Fibroblast of villous mesenchyme (primary cell): ENCODE measurements at regions not wholly inside any gene's neighbourhood (a gene's known extent, or its start where the extent isn't known, plus 50 kb on each side); places are given as distances from the start of the nearest gene placed in this dataset.

Experiments
- DNase-seq: peaks from one replicate; pipeline ENCODE4 v3.0.0-alpha.2; 2010; ENCODE audit warnings: low read depth
- H3K4me3 ChIP-seq: 2 replicates; pipeline ENCODE4 v1.5.1; 2011; ENCODE audit warnings: low read depth, mild to moderate bottlenecking, low read length
- TF ChIP-seq, protein P1 (sequence below): IDR thresholded peaks from 2 replicates; pipeline ENCODE4 v1.5.1; 2012; ENCODE audit warnings: low read depth, mild to moderate bottlenecking, low read length; ENCODE audit not compliant: insufficient read depth

DNA sequence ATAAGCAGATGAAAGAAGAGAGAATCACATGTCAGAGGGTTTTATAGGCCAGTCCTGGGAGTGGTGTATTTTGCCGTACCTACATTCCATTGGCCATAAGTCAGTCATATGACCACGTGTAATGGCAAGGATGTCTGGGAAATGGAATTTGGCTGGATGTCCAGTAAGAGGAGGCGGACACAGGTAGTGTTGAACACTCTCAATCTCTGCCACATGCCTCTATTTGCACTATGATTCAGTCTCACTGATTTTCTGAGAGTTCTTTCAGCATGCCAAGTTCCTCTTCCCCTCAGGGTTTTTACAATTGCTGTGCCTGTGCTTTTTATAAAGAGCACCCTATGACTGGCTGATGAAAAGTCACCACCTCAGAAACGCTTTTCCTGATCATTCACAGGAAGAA lies 164.2 kb upstream of the GPR101 start:
- TF ChIP-seq, protein P1, sequence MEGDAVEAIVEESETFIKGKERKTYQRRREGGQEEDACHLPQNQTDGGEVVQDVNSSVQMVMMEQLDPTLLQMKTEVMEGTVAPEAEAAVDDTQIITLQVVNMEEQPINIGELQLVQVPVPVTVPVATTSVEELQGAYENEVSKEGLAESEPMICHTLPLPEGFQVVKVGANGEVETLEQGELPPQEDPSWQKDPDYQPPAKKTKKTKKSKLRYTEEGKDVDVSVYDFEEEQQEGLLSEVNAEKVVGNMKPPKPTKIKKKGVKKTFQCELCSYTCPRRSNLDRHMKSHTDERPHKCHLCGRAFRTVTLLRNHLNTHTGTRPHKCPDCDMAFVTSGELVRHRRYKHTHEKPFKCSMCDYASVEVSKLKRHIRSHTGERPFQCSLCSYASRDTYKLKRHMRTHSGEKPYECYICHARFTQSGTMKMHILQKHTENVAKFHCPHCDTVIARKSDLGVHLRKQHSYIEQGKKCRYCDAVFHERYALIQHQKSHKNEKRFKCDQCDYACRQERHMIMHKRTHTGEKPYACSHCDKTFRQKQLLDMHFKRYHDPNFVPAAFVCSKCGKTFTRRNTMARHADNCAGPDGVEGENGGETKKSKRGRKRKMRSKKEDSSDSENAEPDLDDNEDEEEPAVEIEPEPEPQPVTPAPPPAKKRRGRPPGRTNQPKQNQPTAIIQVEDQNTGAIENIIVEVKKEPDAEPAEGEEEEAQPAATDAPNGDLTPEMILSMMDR, result no peak
- no peak for DNase-seq
- no peak overlapping the region for H3K4me3 ChIP-seq

GRCh38 chrX:137195991-137196390 lies 162.2 kb upstream of the GPR101 start:
- no peak overlapping the region for H3K4me3 ChIP-seq
- no peak for DNase-seq
- TF ChIP-seq, protein P1, result no peak

GRCh38 chrX:137195296-137195695 lies 161.5 kb upstream of the GPR101 start:
- TF ChIP-seq, protein P1, result no peak
- DNase-seq, result no peak
- H3K4me3 ChIP-seq, result no peak overlapping the region

GRCh38 chrX:137194164-137194563 lies 160.4 kb upstream of the GPR101 start:
- H3K4me3 ChIP-seq, result no peak overlapping the region
- TF ChIP-seq, protein P1, result peak; percentile 40
- peak; percentile 3 for DNase-seq

GRCh38 chrX:137187540-137187939 lies 153.7 kb upstream of the GPR101 start:
- no peak overlapping the region for H3K4me3 ChIP-seq
- no peak for DNase-seq
- TF ChIP-seq, protein P1, result no peak

DNA sequence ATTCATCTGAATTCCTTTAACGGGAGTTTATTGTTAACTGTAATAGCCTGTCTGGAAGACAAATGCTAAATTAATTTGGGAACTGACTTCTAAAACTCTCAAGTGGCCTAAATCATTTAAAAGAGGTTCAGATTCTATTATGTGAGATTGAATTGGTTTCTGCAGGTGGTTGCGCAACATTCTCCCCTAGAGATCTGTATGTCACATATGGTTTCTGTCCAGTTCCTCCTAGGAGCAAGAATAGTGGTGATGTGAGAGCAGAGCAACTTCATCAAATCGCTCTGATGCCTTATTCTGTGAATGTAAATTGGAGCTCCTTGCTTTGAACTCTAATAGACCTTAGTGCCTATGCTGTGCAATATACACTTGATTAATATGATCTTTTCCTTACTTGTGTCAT lies 144.6 kb upstream of the GPR101 start:
- H3K4me3 ChIP-seq, result no peak overlapping the region
- no peak for DNase-seq
- TF ChIP-seq, protein P1, result no peak

DNA sequence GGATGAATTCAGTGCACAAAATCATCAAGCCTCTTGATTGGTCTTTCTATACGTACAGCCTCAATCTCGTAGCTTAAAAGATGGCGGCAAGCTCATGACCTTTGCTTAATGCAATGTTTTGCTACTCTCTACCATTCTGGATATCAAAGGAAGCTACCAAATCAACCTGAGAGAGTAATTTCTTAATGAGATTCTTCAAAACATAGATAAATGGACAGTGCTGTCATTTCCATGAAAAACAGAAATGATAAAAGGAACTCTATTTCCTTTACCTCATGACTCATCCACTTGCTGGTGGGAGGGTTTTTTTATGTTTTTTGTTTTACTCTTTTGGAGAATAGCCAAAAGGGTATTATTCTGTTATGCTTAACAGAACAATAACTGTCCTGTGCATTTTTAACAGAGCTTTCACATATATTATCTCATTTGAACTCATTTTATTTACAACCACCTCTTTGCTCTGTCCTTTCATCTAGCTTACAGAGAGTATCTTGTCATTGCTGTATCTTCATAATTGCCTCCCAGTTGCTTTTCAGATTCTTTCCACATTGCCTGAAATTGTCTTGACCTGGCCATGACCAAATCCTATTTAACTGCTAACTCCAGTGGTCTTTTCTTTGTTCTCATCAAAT lies 138.6 kb upstream of the GPR101 start:
- H3K4me3 ChIP-seq, result no peak overlapping the region
- TF ChIP-seq, protein P1, result no peak
- DNase-seq, result no peak
